HepG2 (cell line): ENCODE measurements at regions not wholly inside any gene's neighbourhood (a gene's known extent, or its start where the extent isn't known, plus 50 kb on each side); places are given as distances from the start of the nearest gene placed in this dataset.
"Not testable (repeated sequence)": the region's sequence is repeated elsewhere in the genome, so short reads cannot be mapped to it uniquely, and the experiment has no call there.

Experiments
- ATAC-seq: fragments of 200-7000 bp; cut with Tn5 transposase; 3 replicates; pipeline ENCODE4 v1.9.1; 2020; ENCODE audit warnings: mild to moderate bottlenecking, moderate library complexity
- BruUV-seq: library from RNA; stranded (reverse); fragments of 400-500 nt; replicated peaks from 2 replicates; lab custom pipeline; 2021; lab: Mats Ljungman, UMichigan
- CTCF ChIA-PET: fragments of 300-600 bp; formaldehyde crosslinking; extraction: SDS; loops from one replicate; lab custom pipeline; 2021; ENCODE audit warnings: low total read pairs, inconsistent platforms, low intra/inter-chr PET ratio; lab: Yijun Ruan, JAX
- POLR2A ChIA-PET: fragments of 350-600 bp; sonication (Branson Sonifier 250); formaldehyde crosslinking; loops from one replicate; lab custom pipeline; 2020; ENCODE audit warnings: antibody characterized with exemption, inconsistent platforms; lab: Yijun Ruan, JAX
- DNase-seq: peaks from one replicate; pipeline ENCODE4 v3.0.0-alpha.2; 2015; ENCODE audit warnings: low spot score
- FAIRE-seq: peaks from 3 replicates; lab custom pipeline; 2011; peaks lifted over from hg19 to GRCh38; lab: Jason Lieb, UNC
- H2AFZ ChIP-seq: one replicate; pipeline ENCODE4 v1.6.1; 2011; ENCODE audit warnings: low read length, inconsistent platforms
- H3K27ac ChIP-seq: fragments of 300-600 bp; 3 replicates; pipeline ENCODE4 v1.8.0; 2011; ENCODE audit warnings: mixed run types, mild to moderate bottlenecking, mixed read lengths, low read length, inconsistent platforms; ENCODE audit not compliant: insufficient read depth; ENCODE audit errors: extremely low read length
- H3K27me3 ChIP-seq, 2 experiments: fragments of 200-600 bp in 1 of 2; 2 replicates in 1 of 2; 3 replicates in 1 of 2; pipeline versions ENCODE4 v1.6.0 to v1.8.0; 2011; ENCODE audit warnings: low read length in 2 of 2, mild to moderate bottlenecking in 2 of 2, moderate library complexity in 2 of 2, inconsistent platforms in 1 of 2; ENCODE audit not compliant: insufficient read depth in 2 of 2, control insufficient read depth in 1 of 2
- H3K36me3 ChIP-seq, 2 experiments: fragments of 200-600 bp in 1 of 2; replicated peaks in 1 of 2; 2 replicates in 1 of 2; 3 replicates in 1 of 2; pipeline versions ENCODE4 v1.5.1 to v1.8.0; 2011; ENCODE audit warnings: low read length in 2 of 2, inconsistent platforms in 1 of 2; ENCODE audit not compliant: insufficient read depth in 2 of 2, control insufficient read depth in 1 of 2
- H3K4me1 ChIP-seq: 2 replicates; pipeline ENCODE4 v1.5.1; 2012; ENCODE audit warnings: low read length, inconsistent platforms; ENCODE audit not compliant: insufficient read depth
- H3K4me2 ChIP-seq: 2 replicates; pipeline ENCODE4 v1.6.0; 2011; ENCODE audit warnings: low read depth, low read length, inconsistent platforms
- H3K4me3 ChIP-seq, 3 experiments: fragments of 200-600 bp in 1 of 3; sonication (generic), shearing (Covaris generic) in 1 of 3; replicated peaks in 1 of 3; 2 replicates each; pipeline ENCODE4 v1.5.1; 2011 to 2016; ENCODE audit warnings: low read length in 3 of 3, inconsistent platforms in 2 of 3, low read depth in 2 of 3, mild to moderate bottlenecking in 2 of 3, control low read depth in 1 of 3, mixed read lengths in 1 of 3; ENCODE audit not compliant: insufficient read depth in 1 of 3
- H3K79me2 ChIP-seq: one replicate; pipeline ENCODE4 v1.6.1; 2011; ENCODE audit warnings: low read length, inconsistent platforms; ENCODE audit not compliant: insufficient read depth
- H3K9ac ChIP-seq: 2 replicates; pipeline ENCODE4 v1.6.0; 2011; ENCODE audit warnings: mild to moderate bottlenecking, low read depth, low read length, inconsistent platforms; ENCODE audit not compliant: insufficient read depth
- H3K9me3 ChIP-seq: 2 replicates; pipeline ENCODE4 v1.5.1; 2012; ENCODE audit warnings: mild to moderate bottlenecking, low read length
- H4K20me1 ChIP-seq: 2 replicates; pipeline ENCODE4 v1.6.0; 2011; ENCODE audit warnings: inconsistent platforms, mild to moderate bottlenecking, low read length, moderate library complexity; ENCODE audit not compliant: insufficient read depth
- CEBPZ ChIP-seq: IDR thresholded peaks from 2 replicates; pipeline ENCODE4 v1.6.1; 2012; ENCODE audit warnings: low read length, improper control_type of control experiment
- GATAD2A ChIP-seq: IDR thresholded peaks from 2 replicates; pipeline ENCODE4 v1.6.1; 2016
- GLMP ChIP-seq: sonication (generic); formaldehyde crosslinking; IDR thresholded peaks from 2 replicates; pipeline ENCODE4 v1.9.0; 2021; ENCODE audit warnings: missing genetic modification reagents, mild to moderate bottlenecking, borderline replicate concordance
- TBL1XR1 ChIP-seq: fragments of 150-350 bp; IDR thresholded peaks from 2 replicates; pipeline ENCODE4 v1.6.1; 2014; ENCODE audit warnings: borderline replicate concordance, low read length; ENCODE audit not compliant: partially characterized antibody
- ZFP1 ChIP-seq: IDR thresholded peaks from 2 replicates; pipeline ENCODE4 v1.6.1; 2016
- ZNF10 ChIP-seq: sonication (generic); formaldehyde crosslinking; IDR thresholded peaks from 2 replicates; pipeline ENCODE4 v1.4.0; 2020; ENCODE audit warnings: mild to moderate bottlenecking, low read depth, missing genetic modification reagents, borderline replicate concordance
- ZSCAN29 ChIP-seq: sonication (generic); formaldehyde crosslinking; conservative IDR thresholded peaks from 2 replicates; pipeline ENCODE4 v1.4.0; 2020; ENCODE audit warnings: mild to moderate bottlenecking, missing genetic modification reagents
- WGBS: methylation state at CpG from one replicate; pipeline ENCODE4 v1.1.6; 2017; ENCODE audit warnings: low lambda C conversion rate; 5-methylcytosine and 5-hydroxymethylcytosine counted together
- in situ Hi-C: cut with HindIII; loops from 2 replicates; pipeline ENCODE4 v1.10.0; 2017; ENCODE audit warnings: low pct_unique_long_range_greater_than_20kb; ENCODE audit not compliant: extremely low pct_ligation_motif_present
- intact Hi-C: fragments of 100-400 bp; cut with micrococcal nuclease; formaldehyde crosslinking; loops from one replicate; pipeline ENCODE4 v1.10.0; 2022; ENCODE audit not compliant: unreplicated experiment

- H3K4me1 ChIP-seq = no peaks in the 10 kb centered on the region
- CTCF ChIA-PET = no interaction called here
- H2AFZ ChIP-seq = no peak overlapping the region
- no TSS peak for BruUV-seq
- in situ Hi-C loops = no loop called here
- no peaks in the 10 kb centered on the region for H3K79me2 ChIP-seq
- H3K4me2 ChIP-seq = no peak overlapping the region
- WGBS = 1% methylated on average over 3 of the region's 3 CpGs
- no peak for FAIRE-seq
- H3K27ac ChIP-seq = no peak overlapping the region
- no peak for DNase-seq
- TF ChIP-seq GATAD2A (CRISPR knock-in tag) (no peak), ZNF10 (CRISPR knock-in tag) (no peak), TBL1XR1 (no peak), ZFP1 (CRISPR knock-in tag) (no peak), GLMP (CRISPR knock-in tag) (no peak), CEBPZ (no peak), ZSCAN29 (CRISPR knock-in tag) (no peak)
- TF ChIP-seq, all 625 proteins: peak for 0
- Histone ChIP-seq H3K36me3 (no peaks in the 10 kb centered on the region), H3K9ac (no peak overlapping the region), H3K27me3 (no peaks in the 10 kb centered on the region), H4K20me1 (no peaks in the 10 kb centered on the region), H3K4me3 (no peak overlapping the region), H3K9me3 (no peaks in the 10 kb centered on the region)
- intact Hi-C loops = no loop called here
- POLR2A ChIA-PET = no interaction called here
- no peak for ATAC-seq
Observed at GRCh38 chr12:25629341-25629740, 76.3 kb upstream of the LMNTD1 start.

GRCh38 chr12:25630735-25631515 is 77.8 kb upstream of the LMNTD1 start:
- DNase-seq, H3K4me3 ChIP-seq, H3K9ac ChIP-seq, H3K27ac ChIP-seq, CTCF ChIA-PET, H3K9me3 ChIP-seq, intact Hi-C loops, H3K36me3 ChIP-seq, in situ Hi-C loops, H3K4me1 ChIP-seq, POLR2A ChIA-PET, H3K4me2 ChIP-seq, ATAC-seq, BruUV-seq, H4K20me1 ChIP-seq, H2AFZ ChIP-seq, H3K79me2 ChIP-seq, FAIRE-seq, H3K27me3 ChIP-seq: not testable (repeated sequence)
- WGBS = 46% methylated on average over 4 of the region's 11 CpGs

- in situ Hi-C loops, H3K79me2 ChIP-seq, H3K9ac ChIP-seq, H3K27ac ChIP-seq, POLR2A ChIA-PET, H3K36me3 ChIP-seq, BruUV-seq, CTCF ChIA-PET, FAIRE-seq, H3K4me1 ChIP-seq, DNase-seq, H3K9me3 ChIP-seq, intact Hi-C loops, H3K4me2 ChIP-seq, ATAC-seq, H3K4me3 ChIP-seq, H2AFZ ChIP-seq, H3K27me3 ChIP-seq, H4K20me1 ChIP-seq: not testable (repeated sequence)
- WGBS = 0% methylated on average over 1 of the region's 1 CpG
Observed at GRCh38 chr12:25633149-25633548, 80.1 kb upstream of the LMNTD1 start.
